ENCODE measurements at regions not wholly inside any gene's neighbourhood (a gene's known extent, or its start where the extent isn't known, plus 50 kb on each side); places are given as distances from the start of the nearest gene placed in this dataset.

GRCh38 chr9:109549386-109549785 lies 51.3 kb upstream of the PTPN3 start:
- no peaks in the 10 kb centered on the region for H3K4me1 ChIP-seq
- no peaks in the 10 kb centered on the region for H3K36me3 ChIP-seq
- no peak overlapping the region for H3K27ac ChIP-seq
- no peak for TF ChIP-seq CTCF (IDR thresholded peaks at IDR 0.05)
- TF ChIP-seq POLR2A (IDR thresholded peaks at IDR 0.05), result no peak
- no peak for TF ChIP-seq EP300 (IDR thresholded peaks at IDR 0.05)
- DNase-seq (ENCODE audit: low spot score in 2 of 2), result no peak
- no peaks in the 10 kb centered on the region for H3K27me3 ChIP-seq
- WGBS, 2 donors, result 81 to 89% methylated on average over 1 of the region's 1 CpG
- H3K9me3 ChIP-seq, result peaks cover 0 to 40% (median 5%) of the 10 kb centered on the region in 4 donors
- H3K4me3 ChIP-seq, result no peak overlapping the region

- H3K9me3 ChIP-seq, result peaks cover 0 to 18% (median 0%) of the 10 kb centered on the region in 4 donors
- no peaks in the 10 kb centered on the region for H3K27me3 ChIP-seq
- TF ChIP-seq CTCF (IDR thresholded peaks at IDR 0.05) (no peak), EP300 (IDR thresholded peaks at IDR 0.05) (no peak), POLR2A (IDR thresholded peaks at IDR 0.05) (no peak)
- DNase-seq (ENCODE audit: low spot score in 2 of 2), result no peak
- no peak overlapping the region for H3K4me3 ChIP-seq
- H3K4me1 ChIP-seq, result no peaks in the 10 kb centered on the region
- no peak overlapping the region for H3K27ac ChIP-seq
- H3K36me3 ChIP-seq, result no peaks in the 10 kb centered on the region
Observed at GRCh38 chr9:109551651-109552050, 53.5 kb upstream of the PTPN3 start.

- 63 to 73% methylated on average over 4 of the region's 4 CpGs for WGBS, 2 donors
- TF ChIP-seq EP300 (IDR thresholded peaks at IDR 0.05) (no peak), POLR2A (IDR thresholded peaks at IDR 0.05) (no peak), CTCF (IDR thresholded peaks at IDR 0.05) (no peak)
- no peaks in the 10 kb centered on the region for H3K27me3 ChIP-seq
- DNase-seq (ENCODE audit: low spot score in 2 of 2), result no peak
- no peaks in the 10 kb centered on the region for H3K4me1 ChIP-seq
- no peak overlapping the region for H3K27ac ChIP-seq
- H3K4me3 ChIP-seq, result no peak overlapping the region
- no peaks in the 10 kb centered on the region for H3K36me3 ChIP-seq
- no peaks in the 10 kb centered on the region for H3K9me3 ChIP-seq
Observed at GRCh38 chr9:109555215-109555614, 57.1 kb upstream of the PTPN3 start.

- Histone ChIP-seq H3K27me3 (no peaks in the 10 kb centered on the region), H3K36me3 (no peaks in the 10 kb centered on the region), H3K4me3 (no peak overlapping the region), H3K9me3 (no peaks in the 10 kb centered on the region), H3K27ac (no peak overlapping the region), H3K4me1 (no peaks in the 10 kb centered on the region)
- no peak for TF ChIP-seq POLR2A (IDR thresholded peaks at IDR 0.05)
- no peak for TF ChIP-seq CTCF (IDR thresholded peaks at IDR 0.05)
- no peak for TF ChIP-seq EP300 (IDR thresholded peaks at IDR 0.05)
- DNase-seq (ENCODE audit: low spot score in 2 of 2), result no peak
- 68 to 70% methylated on average over 4 of the region's 4 CpGs for WGBS, 2 donors
Observed at GRCh38 chr9:109556061-109556460, 58.0 kb upstream of the PTPN3 start.

- WGBS, 2 donors, result 61 to 83% methylated on average over 3 of the region's 3 CpGs
Observed at GRCh38 chr9:109556786-109557185, 58.7 kb upstream of the PTPN3 start.

More at GRCh38 chr9:109556786-109557185, 58.7 kb upstream of the PTPN3 start:
- Histone ChIP-seq H3K27me3 (no peaks in the 10 kb centered on the region), H3K4me3 (no peak overlapping the region), H3K9me3 (no peaks in the 10 kb centered on the region), H3K27ac (no peak overlapping the region), H3K36me3 (no peaks in the 10 kb centered on the region), H3K4me1 (no peaks in the 10 kb centered on the region)
- TF ChIP-seq CTCF (IDR thresholded peaks at IDR 0.05), result no peak
- no peak for TF ChIP-seq POLR2A (IDR thresholded peaks at IDR 0.05)
- TF ChIP-seq EP300 (IDR thresholded peaks at IDR 0.05), result no peak
- DNase-seq (ENCODE audit: low spot score in 2 of 2), result no peak
